IMR-90 (cell line): ENCODE measurements at regions not wholly inside any gene's neighbourhood (a gene's known extent, or its start where the extent isn't known, plus 50 kb on each side); places are given as distances from the start of the nearest gene placed in this dataset.

ENCODE experiments used
- ATAC-seq: fragments of 200-7000 bp; cut with Tn5 transposase; 2 replicates; pipeline ENCODE4 v1.9.1; 2020; ENCODE audit warnings: low read depth, mild to moderate bottlenecking, moderate library complexity
- BruUV-seq: library from RNA; stranded (reverse); fragments of 400-500 nt; replicated peaks from 2 replicates; lab custom pipeline; 2021; lab: Mats Ljungman, UMichigan
- CTCF ChIA-PET: fragments of 300-600 bp; formaldehyde crosslinking; extraction: SDS; loops from one replicate; lab custom pipeline; 2021; ENCODE audit warnings: antibody characterized with exemption; lab: Yijun Ruan, JAX
- POLR2A ChIA-PET: fragments of 300-600 bp; sonication (Branson Sonifier 250); formaldehyde crosslinking; loops from one replicate; lab custom pipeline; 2022; ENCODE audit warnings: antibody characterized with exemption; ENCODE audit not compliant: unreplicated experiment; lab: Charles Lee
- DNase-seq: peaks from one replicate; pipeline ENCODE4 v3.0.0; 2013
- H2AFZ ChIP-seq: replicated peaks from 2 replicates; pipeline ENCODE3; 2013; ENCODE audit warnings: low read length, mild to moderate bottlenecking; ENCODE audit not compliant: poor library complexity
- H2AK5ac ChIP-seq: 2 replicates; pipeline ENCODE4 v1.6.1; 2013; ENCODE audit warnings: low read depth, low read length, inconsistent platforms
- H2AK9ac ChIP-seq: replicated peaks from 2 replicates; pipeline ENCODE3; 2013; ENCODE audit warnings: mild to moderate bottlenecking, low read depth, low read length, moderate library complexity; ENCODE audit not compliant: poor library complexity
- H2BK120ac ChIP-seq: 2 replicates; pipeline ENCODE4 v1.6.1; 2013; ENCODE audit warnings: low read depth, low read length, inconsistent platforms
- H2BK15ac ChIP-seq: 3 replicates; pipeline ENCODE4 v1.6.1; 2013; ENCODE audit warnings: low read depth, low read length, inconsistent platforms
- H2BK20ac ChIP-seq: 2 replicates; pipeline ENCODE4 v1.6.1; 2013; ENCODE audit warnings: low read depth, mild to moderate bottlenecking, inconsistent platforms, low read length, moderate library complexity
- H2BK5ac ChIP-seq: 2 replicates; pipeline ENCODE4 v1.6.1; 2013; ENCODE audit warnings: mild to moderate bottlenecking, low read depth, low read length, inconsistent platforms; ENCODE audit not compliant: poor library complexity, severe bottlenecking
- H3K14ac ChIP-seq: replicated peaks from 2 replicates; pipeline ENCODE4 v1.6.1; 2013; ENCODE audit warnings: low read depth, low read length, inconsistent platforms
- H3K18ac ChIP-seq: 2 replicates; pipeline ENCODE4 v1.6.1; 2013; ENCODE audit warnings: low read depth, low read length, control low read depth
- H3K23ac ChIP-seq: 2 replicates; pipeline ENCODE4 v1.6.1; 2013; ENCODE audit warnings: low read depth, low read length, inconsistent platforms
- H3K27ac ChIP-seq: 2 replicates; pipeline ENCODE4 v1.5.1; 2013; ENCODE audit warnings: mild to moderate bottlenecking, control low read depth, low read length; ENCODE audit not compliant: insufficient read depth
- H3K27me3 ChIP-seq: 2 replicates; pipeline ENCODE4 v1.6.1; 2013; ENCODE audit warnings: low read length; ENCODE audit not compliant: control insufficient read depth, insufficient read depth
- H3K36me3 ChIP-seq: 2 replicates; pipeline ENCODE4 v1.6.1; 2013; ENCODE audit warnings: low read length, mixed read lengths; ENCODE audit not compliant: control insufficient read depth, insufficient read depth
- H3K4ac ChIP-seq: 2 replicates; pipeline ENCODE4 v1.6.1; 2013; ENCODE audit warnings: low read depth, low read length, inconsistent platforms
- H3K4me1 ChIP-seq: 2 replicates; pipeline ENCODE4 v1.6.1; 2013; ENCODE audit warnings: low read length, mixed read lengths; ENCODE audit not compliant: control insufficient read depth, insufficient read depth
- H3K4me2 ChIP-seq: 2 replicates; pipeline ENCODE4 v1.6.1; 2013; ENCODE audit warnings: low read depth, mild to moderate bottlenecking, control low read depth, low read length, moderate library complexity
- H3K4me3 ChIP-seq: 2 replicates; pipeline ENCODE4 v1.5.1; 2013; ENCODE audit warnings: low read depth, mild to moderate bottlenecking, control low read depth, low read length, moderate library complexity; ENCODE audit not compliant: insufficient read depth
- H3K56ac ChIP-seq: 2 replicates; pipeline ENCODE4 v1.6.1; 2013; ENCODE audit warnings: low read length, inconsistent platforms; ENCODE audit not compliant: insufficient read depth; ENCODE audit errors: extremely low read depth
- H3K79me1 ChIP-seq, 2 experiments: 2 replicates each; pipeline ENCODE4 v1.6.1; 2013; ENCODE audit warnings: low read length in 2 of 2, inconsistent platforms in 1 of 2, low read depth in 1 of 2
- H3K9ac ChIP-seq: 2 replicates; pipeline ENCODE4 v1.6.1; 2013; ENCODE audit warnings: low read depth, low read length, control low read depth
- H3K9me1 ChIP-seq: 2 replicates; pipeline ENCODE4 v1.6.1; 2013; ENCODE audit warnings: low read length, inconsistent platforms; ENCODE audit not compliant: insufficient read depth
- H3K9me3 ChIP-seq: 2 replicates; pipeline ENCODE4 v1.6.1; 2013; ENCODE audit warnings: low read length; ENCODE audit not compliant: control insufficient read depth, insufficient read depth
- H4K20me1 ChIP-seq: 2 replicates; pipeline ENCODE4 v1.6.1; 2013; ENCODE audit warnings: low read length, inconsistent platforms; ENCODE audit not compliant: insufficient read depth
- H4K5ac ChIP-seq: 2 replicates; pipeline ENCODE4 v1.6.1; 2013; ENCODE audit warnings: mild to moderate bottlenecking, low read depth, low read length, control low read depth
- H4K8ac ChIP-seq, 2 experiments: 2 replicates each; pipeline ENCODE4 v1.6.1; 2013; ENCODE audit warnings: low read depth in 2 of 2, low read length in 2 of 2, control low read depth in 1 of 2, inconsistent platforms in 1 of 2
- H4K91ac ChIP-seq: 2 replicates; pipeline ENCODE4 v1.6.1; 2013; ENCODE audit warnings: low read depth, low read length, inconsistent platforms; ENCODE audit not compliant: insufficient read depth
- BHLHE40 ChIP-seq: fragments of 150-350 bp; IDR thresholded peaks from 2 replicates; pipeline ENCODE4 v1.6.1; 2016; ENCODE audit warnings: mild to moderate bottlenecking, low read depth, low read length
- CEBPB ChIP-seq: IDR thresholded peaks from 2 replicates; pipeline ENCODE4 v1.6.1; 2012; ENCODE audit warnings: low read depth, low read length, improper control_type of control experiment
- CHD1 ChIP-seq: IDR thresholded peaks from 2 replicates; pipeline ENCODE4 v1.6.1; 2012; ENCODE audit warnings: low read depth, low read length, improper control_type of control experiment
- FOS ChIP-seq: fragments of 150-350 bp; IDR thresholded peaks from 2 replicates; pipeline ENCODE4 v1.6.1; 2016; ENCODE audit warnings: low read depth, low read length
- MAFK ChIP-seq: IDR thresholded peaks from 2 replicates; pipeline ENCODE4 v1.6.1; 2012; ENCODE audit warnings: low read depth, low read length, improper control_type of control experiment
- MAZ ChIP-seq: IDR thresholded peaks from 2 replicates; pipeline ENCODE4 v1.6.1; 2012; ENCODE audit warnings: low read depth, mild to moderate bottlenecking, low read length, improper control_type of control experiment, moderate library complexity, borderline replicate concordance
- MXI1 ChIP-seq: IDR thresholded peaks from 2 replicates; pipeline ENCODE4 v1.6.1; 2012; ENCODE audit warnings: low read depth, mild to moderate bottlenecking, low read length, moderate library complexity, borderline replicate concordance
- NFE2L2 ChIP-seq: fragments of 150-350 bp; IDR thresholded peaks from 2 replicates; pipeline ENCODE4 v1.6.1; 2016; ENCODE audit warnings: low read depth, mild to moderate bottlenecking, low read length
- POLR2A ChIP-seq: IDR thresholded peaks from 2 replicates; pipeline ENCODE4 v1.6.1; 2012; ENCODE audit warnings: mild to moderate bottlenecking, low read depth, low read length
- RAD21 ChIP-seq: IDR thresholded peaks from 2 replicates; pipeline ENCODE4 v1.6.1; 2012; ENCODE audit warnings: low read length, improper control_type of control experiment
- RCOR1 ChIP-seq: IDR thresholded peaks from 2 replicates; pipeline ENCODE4 v1.6.1; 2012; ENCODE audit warnings: mild to moderate bottlenecking, low read length, improper control_type of control experiment; ENCODE audit not compliant: insufficient replicate concordance
- RFX5 ChIP-seq: IDR thresholded peaks from 2 replicates; pipeline ENCODE4 v1.8.0; 2012; ENCODE audit warnings: low read depth, mild to moderate bottlenecking, low read length, moderate library complexity
- SMC3 ChIP-seq: fragments of 150-350 bp; IDR thresholded peaks from 2 replicates; pipeline ENCODE4 v1.6.1; 2016; ENCODE audit warnings: low read depth, mild to moderate bottlenecking, antibody characterized with exemption, low read length, moderate library complexity
- WGBS, 2 experiments: methylation state at CpG; one replicate each; pipeline versions ENCODE4 v1.1.5 to v1.1.7; 2013; ENCODE audit warnings: missing lambda C conversion rate in 2 of 2; ENCODE audit not compliant: insufficient read length in 1 of 2; ENCODE audit errors: extremely low coverage in 2 of 2; 5-methylcytosine and 5-hydroxymethylcytosine counted together
- dilution Hi-C: fragments of 300-500 bp; cut with HindIII; formaldehyde crosslinking; loops from one replicate; pipeline ENCODE4 v1.14.3; 2018; ENCODE audit warnings: low sequenced_read_pairs; ENCODE audit not compliant: unreplicated experiment
- in situ Hi-C: fragments of 300-500 bp; cut with MboI; formaldehyde crosslinking; loops from 3 replicates; pipeline ENCODE4 v1.14.3; 2019; ENCODE audit warnings: low sequenced_read_pairs, inconsistent platforms, mixed read lengths
- intact Hi-C: fragments of 100-400 bp; cut with micrococcal nuclease; formaldehyde crosslinking; loops from 2 replicates; pipeline ENCODE4 v1.10.0; 2022
- TF ChIP-seq, protein P1 (sequence below): fragments of 150-350 bp; IDR thresholded peaks from 2 replicates; pipeline ENCODE4 v1.6.1; 2016; ENCODE audit warnings: low read depth, mild to moderate bottlenecking, low read length, moderate library complexity, borderline replicate concordance
- TF ChIP-seq, protein P2 (sequence below): fragments of 150-350 bp; IDR thresholded peaks from 2 replicates; pipeline ENCODE4 v1.6.1; 2017; ENCODE audit warnings: mild to moderate bottlenecking, antibody characterized with exemption, low read length, low read depth
- TF ChIP-seq, protein P3 (sequence below): conservative IDR thresholded peaks from 2 replicates; pipeline ENCODE4 v1.5.1; 2012; ENCODE audit warnings: mild to moderate bottlenecking, low read depth, low read length, improper control_type of control experiment

DNA sequence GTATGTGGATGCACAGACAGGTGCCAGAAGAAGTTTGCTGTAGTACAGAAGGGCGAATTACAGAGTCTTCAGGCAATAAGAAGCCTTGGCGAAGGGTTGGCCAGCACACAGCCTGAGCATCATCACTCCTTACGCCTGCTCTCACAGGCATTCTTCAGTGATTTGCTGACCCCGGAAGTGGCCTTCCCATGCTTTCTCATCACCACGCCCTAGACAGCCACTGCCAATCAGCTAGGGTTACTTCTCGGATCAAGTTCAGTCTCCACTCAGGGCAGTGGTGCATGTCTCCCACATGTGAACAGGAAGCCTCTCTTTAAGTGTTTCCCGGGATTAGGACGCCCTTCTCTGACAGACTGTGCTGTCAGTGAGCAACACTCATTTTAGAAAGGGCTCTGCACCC is 81.8 kb downstream of the C1QL2 start:
- Histone ChIP-seq H3K4me3 (no peak overlapping the region), H3K4me2 (no peak overlapping the region), H4K5ac (no peak overlapping the region), H4K91ac (no peak overlapping the region), H3K9ac (no peak overlapping the region), H3K18ac (no peak overlapping the region), H3K9me1 (no peaks in the 10 kb centered on the region), H2AK9ac (no peak overlapping the region), H3K14ac (no peak overlapping the region), H2BK5ac (no peak overlapping the region), H3K23ac (no peak overlapping the region), H4K20me1 (no peaks in the 10 kb centered on the region; the same call in 1 of the 2 replicates), H2AK5ac (no peak overlapping the region), H4K8ac (no peak overlapping the region), H3K56ac (no peak overlapping the region), H3K4me1 (no peaks in the 10 kb centered on the region), H2AFZ (no peak overlapping the region), H3K9me3 (no peaks in the 10 kb centered on the region), H3K27me3 (no peaks in the 10 kb centered on the region; the same call in 1 of the 2 replicates), H3K36me3 (no peaks in the 10 kb centered on the region), H2BK15ac (no peak overlapping the region), H3K79me1 (no peaks in the 10 kb centered on the region), H3K27ac (no peak overlapping the region), H3K4ac (no peak overlapping the region), H2BK20ac (no peak overlapping the region), H2BK120ac (no peak overlapping the region)
- ATAC-seq (no peak), DNase-seq (no peak)
- ChIA-PET POLR2A (no interaction called here), CTCF (no interaction called here)
- TF ChIP-seq SMC3 = no peak
- TF ChIP-seq, protein P1, sequence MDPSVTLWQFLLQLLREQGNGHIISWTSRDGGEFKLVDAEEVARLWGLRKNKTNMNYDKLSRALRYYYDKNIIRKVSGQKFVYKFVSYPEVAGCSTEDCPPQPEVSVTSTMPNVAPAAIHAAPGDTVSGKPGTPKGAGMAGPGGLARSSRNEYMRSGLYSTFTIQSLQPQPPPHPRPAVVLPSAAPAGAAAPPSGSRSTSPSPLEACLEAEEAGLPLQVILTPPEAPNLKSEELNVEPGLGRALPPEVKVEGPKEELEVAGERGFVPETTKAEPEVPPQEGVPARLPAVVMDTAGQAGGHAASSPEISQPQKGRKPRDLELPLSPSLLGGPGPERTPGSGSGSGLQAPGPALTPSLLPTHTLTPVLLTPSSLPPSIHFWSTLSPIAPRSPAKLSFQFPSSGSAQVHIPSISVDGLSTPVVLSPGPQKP = no peak
- TF ChIP-seq FOS = no peak
- TF ChIP-seq CHD1 = no peak
- TF ChIP-seq, protein P2, sequence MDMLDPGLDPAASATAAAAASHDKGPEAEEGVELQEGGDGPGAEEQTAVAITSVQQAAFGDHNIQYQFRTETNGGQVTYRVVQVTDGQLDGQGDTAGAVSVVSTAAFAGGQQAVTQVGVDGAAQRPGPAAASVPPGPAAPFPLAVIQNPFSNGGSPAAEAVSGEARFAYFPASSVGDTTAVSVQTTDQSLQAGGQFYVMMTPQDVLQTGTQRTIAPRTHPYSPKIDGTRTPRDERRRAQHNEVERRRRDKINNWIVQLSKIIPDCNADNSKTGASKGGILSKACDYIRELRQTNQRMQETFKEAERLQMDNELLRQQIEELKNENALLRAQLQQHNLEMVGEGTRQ = no peak
- TF ChIP-seq POLR2A = no peak
- no peak for TF ChIP-seq NFE2L2
- TF ChIP-seq BHLHE40 = no peak
- no peak for TF ChIP-seq RFX5
- no peak for TF ChIP-seq MXI1
- TF ChIP-seq MAFK = no peak
- no peak for TF ChIP-seq MAZ
- TF ChIP-seq RAD21 = no peak
- TF ChIP-seq CEBPB = no peak
- no peak for TF ChIP-seq RCOR1
- TF ChIP-seq, protein P3, sequence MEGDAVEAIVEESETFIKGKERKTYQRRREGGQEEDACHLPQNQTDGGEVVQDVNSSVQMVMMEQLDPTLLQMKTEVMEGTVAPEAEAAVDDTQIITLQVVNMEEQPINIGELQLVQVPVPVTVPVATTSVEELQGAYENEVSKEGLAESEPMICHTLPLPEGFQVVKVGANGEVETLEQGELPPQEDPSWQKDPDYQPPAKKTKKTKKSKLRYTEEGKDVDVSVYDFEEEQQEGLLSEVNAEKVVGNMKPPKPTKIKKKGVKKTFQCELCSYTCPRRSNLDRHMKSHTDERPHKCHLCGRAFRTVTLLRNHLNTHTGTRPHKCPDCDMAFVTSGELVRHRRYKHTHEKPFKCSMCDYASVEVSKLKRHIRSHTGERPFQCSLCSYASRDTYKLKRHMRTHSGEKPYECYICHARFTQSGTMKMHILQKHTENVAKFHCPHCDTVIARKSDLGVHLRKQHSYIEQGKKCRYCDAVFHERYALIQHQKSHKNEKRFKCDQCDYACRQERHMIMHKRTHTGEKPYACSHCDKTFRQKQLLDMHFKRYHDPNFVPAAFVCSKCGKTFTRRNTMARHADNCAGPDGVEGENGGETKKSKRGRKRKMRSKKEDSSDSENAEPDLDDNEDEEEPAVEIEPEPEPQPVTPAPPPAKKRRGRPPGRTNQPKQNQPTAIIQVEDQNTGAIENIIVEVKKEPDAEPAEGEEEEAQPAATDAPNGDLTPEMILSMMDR = no peak
- no TSS peak for BruUV-seq
- in situ Hi-C loops (no loop called here), intact Hi-C loops (no loop called here), dilution Hi-C loops (no loop called here)
- 54% methylated on average over 5 of the region's 8 CpGs; no CpG with 5 or more reads in 1 of the 2 experiments for whole genome bisulfite sequencing, 2 experiments
